Stimulated activated CD4-positive, alpha-beta T cell treated with anti-CD3 and anti-CD28 coated beads, Interleukin-1b, Interleukin-23, amount 100 ng/mL, for 24 hours (primary cell): ENCODE measurements at regions not wholly inside any gene's neighbourhood (a gene's known extent, or its start where the extent isn't known, plus 50 kb on each side); places are given as distances from the start of the nearest gene placed in this dataset.
"Not testable (repeated sequence)": the region's sequence is repeated elsewhere in the genome, so short reads cannot be mapped to it uniquely, and the experiment has no call there.

Source experiments
- DNase-seq, 4 experiments: peaks; one replicate each; pipeline ENCODE4 v3.0.0-alpha.2; 2020; ENCODE audit warnings: low read depth in 4 of 4, low spot score in 1 of 4

- DNase-seq = no peak
Measured at GRCh38 chr4:158122501-158122900, 50.3 kb downstream of the GASK1B start.

- DNase-seq = no peak
Measured at GRCh38 chr4:158121161-158121579, 51.7 kb downstream of the GASK1B start.

- not testable (repeated sequence) for DNase-seq
Measured at GRCh38 chr4:158120645-158121151, 52.1 kb downstream of the GASK1B start.

GRCh38 chr4:158112611-158113010 is 60.2 kb downstream of the GASK1B start:
- no peak for DNase-seq

GRCh38 chr4:158111241-158111640 is 61.6 kb downstream of the GASK1B start:
- no peak for DNase-seq

- DNase-seq = no peak
Measured at GRCh38 chr4:158102904-158103303, 69.9 kb downstream of the GASK1B start.

GRCh38 chr4:158099686-158100085 is 73.1 kb downstream of the GASK1B start:
- DNase-seq = no peak

- no peak for DNase-seq
Measured at GRCh38 chr4:158098802-158099201, 74.0 kb downstream of the GASK1B start.

- DNase-seq = no peak
Measured at GRCh38 chr4:158094413-158095134, 78.3 kb downstream of the GASK1B start.

- no peak for DNase-seq
Measured at GRCh38 chr4:158090323-158090722, 82.5 kb downstream of the GASK1B start.

- DNase-seq = not testable (repeated sequence)
Measured at GRCh38 chr4:158089897-158090296, 82.9 kb downstream of the GASK1B start.

- DNase-seq = no peak
Measured at GRCh38 chr4:158080354-158080753, 92.5 kb downstream of the GASK1B start.

- DNase-seq = no peak
Measured at GRCh38 chr4:158079661-158080060, 93.2 kb downstream of the GASK1B start.

- no peak for DNase-seq
Measured at GRCh38 chr4:158077835-158078234, 95.0 kb downstream of the GASK1B start.

GRCh38 chr4:158074851-158075250 is 98.0 kb downstream of the GASK1B start:
- DNase-seq = no peak

- no peak for DNase-seq
Measured at GRCh38 chr4:158071931-158072330, 100.9 kb downstream of the GASK1B start.

- no peak for DNase-seq
Measured at GRCh38 chr4:158068068-158068467, 104.8 kb downstream of the GASK1B start.

GRCh38 chr4:158067646-158068045 is 105.2 kb downstream of the GASK1B start:
- DNase-seq = no peak

GRCh38 chr4:158065603-158066002 is 107.2 kb downstream of the GASK1B start:
- no peak for DNase-seq

- no peak for DNase-seq
Measured at GRCh38 chr4:158065176-158065575, 107.6 kb downstream of the GASK1B start.

- DNase-seq = no peak
Measured at GRCh38 chr4:158056689-158057245, 116.1 kb downstream of the GASK1B start.

GRCh38 chr4:158055668-158056067 is 117.2 kb downstream of the GASK1B start:
- no peak for DNase-seq

- no peak for DNase-seq
Measured at GRCh38 chr4:158053801-158054200, 119.0 kb downstream of the GASK1B start.
